HEK293 (cell line): ENCODE measurements at regions not wholly inside any gene's neighbourhood (a gene's known extent, or its start where the extent isn't known, plus 50 kb on each side); places are given as distances from the start of the nearest gene placed in this dataset.

Experiments
- CTCF ChIA-PET: fragments of 350-600 bp; formaldehyde crosslinking; extraction: SDS; loops from one replicate; lab custom pipeline; 2021; ENCODE audit warnings: antibody characterized with exemption; lab: Yijun Ruan, JAX
- POLR2A ChIA-PET: fragments of 300-600 bp; formaldehyde crosslinking; extraction: SDS; loops from one replicate; lab custom pipeline; 2020; ENCODE audit warnings: antibody characterized with exemption, inconsistent platforms; lab: Yijun Ruan, JAX
- H3K27ac ChIP-seq: fragments of 200-500 bp; sonication (Bioruptor generic); 2 replicates; pipeline ENCODE4 v1.5.1; 2014; ENCODE audit warnings: low read depth, low read length, control low read depth, inconsistent platforms; ENCODE audit errors: extremely low read depth
- H3K36me3 ChIP-seq, 2 experiments: fragments of 200-500 bp in 1 of 2; sonication (Bioruptor generic) in 1 of 2; 1 replicate in 1 of 2; 2 replicates in 1 of 2; pipeline ENCODE4 v1.5.1; 2014 to 2017; ENCODE audit warnings: inconsistent platforms in 2 of 2, low read length in 2 of 2; ENCODE audit not compliant: control insufficient read depth in 2 of 2, insufficient read depth in 1 of 2
- H3K4me1 ChIP-seq: fragments of 200-500 bp; sonication (Bioruptor generic); 2 replicates; pipeline ENCODE4 v1.5.1; 2014; ENCODE audit warnings: mild to moderate bottlenecking, low read length, inconsistent platforms; ENCODE audit not compliant: control insufficient read depth, insufficient read depth
- H3K4me3 ChIP-seq: 2 replicates; pipeline ENCODE4 v1.5.1; 2011; ENCODE audit warnings: low read depth, mild to moderate bottlenecking, control low read depth, low read length, moderate library complexity
- H3K9me3 ChIP-seq: fragments of 200-500 bp; sonication (Bioruptor generic); 2 replicates; pipeline ENCODE4 v1.5.1; 2014; ENCODE audit warnings: low read depth, low read length, inconsistent platforms; ENCODE audit not compliant: control insufficient read depth, insufficient read depth
- GLIS1 ChIP-seq: fragments of 450-650 bp; formaldehyde crosslinking; IDR thresholded peaks from 2 replicates; pipeline ENCODE4 v1.5.1; 2016; ENCODE audit warnings: missing biosample characterization, missing genetic modification characterization
- INSM2 ChIP-seq: fragments of 450-650 bp; formaldehyde crosslinking; IDR thresholded peaks from 2 replicates; pipeline ENCODE4 v1.5.1; 2016; ENCODE audit warnings: missing biosample characterization, missing genetic modification characterization
- KLF1 ChIP-seq: fragments of 450-650 bp; formaldehyde crosslinking; IDR thresholded peaks from 2 replicates; pipeline ENCODE4 v1.5.1; 2016; ENCODE audit warnings: missing biosample characterization, missing genetic modification characterization
- KLF8 ChIP-seq: fragments of 450-650 bp; formaldehyde crosslinking; IDR thresholded peaks from 2 replicates; pipeline ENCODE4 v1.5.1; 2016; ENCODE audit warnings: missing biosample characterization, missing genetic modification characterization
- PRDM2 ChIP-seq: fragments of 450-650 bp; formaldehyde crosslinking; IDR thresholded peaks from 2 replicates; pipeline ENCODE4 v1.5.1; 2016; ENCODE audit warnings: missing biosample characterization, missing genetic modification characterization, borderline replicate concordance
- SCRT2 ChIP-seq: fragments of 450-650 bp; formaldehyde crosslinking; IDR thresholded peaks from 2 replicates; pipeline ENCODE4 v1.5.1; 2016; ENCODE audit warnings: missing biosample characterization, missing genetic modification characterization
- ZBTB11 ChIP-seq: fragments of 450-650 bp; formaldehyde crosslinking; conservative IDR thresholded peaks from 2 replicates; pipeline ENCODE4 v1.5.1; 2016; ENCODE audit warnings: low read depth, missing biosample characterization, missing genetic modification characterization
- ZBTB7A ChIP-seq: fragments of 450-650 bp; formaldehyde crosslinking; IDR thresholded peaks from 2 replicates; pipeline ENCODE4 v1.5.1; 2016; ENCODE audit warnings: low read depth, missing biosample characterization, missing genetic modification characterization
- ZNF324 ChIP-seq: fragments of 450-650 bp; formaldehyde crosslinking; IDR thresholded peaks from 2 replicates; pipeline ENCODE4 v1.5.1; 2016; ENCODE audit warnings: missing biosample characterization, missing genetic modification characterization
- ZNF37A ChIP-seq: fragments of 450-650 bp; IDR thresholded peaks from 2 replicates; pipeline ENCODE4 v1.5.1; 2018; ENCODE audit warnings: missing biosample characterization, missing genetic modification characterization
- ZNF391 ChIP-seq: fragments of 450-650 bp; formaldehyde crosslinking; IDR thresholded peaks from 2 replicates; pipeline ENCODE4 v1.5.1; 2016; ENCODE audit warnings: low read depth, missing biosample characterization, missing genetic modification characterization, borderline replicate concordance
- ZNF423 ChIP-seq: fragments of 450-650 bp; formaldehyde crosslinking; IDR thresholded peaks from 2 replicates; pipeline ENCODE4 v1.5.1; 2016; ENCODE audit warnings: missing biosample characterization, missing genetic modification characterization
- ZNF521 ChIP-seq: fragments of 450-650 bp; formaldehyde crosslinking; IDR thresholded peaks from 2 replicates; pipeline ENCODE4 v1.5.1; 2017; ENCODE audit warnings: missing biosample characterization, mild to moderate bottlenecking, missing genetic modification characterization
- ZNF621 ChIP-seq: fragments of 450-650 bp; formaldehyde crosslinking; IDR thresholded peaks from 2 replicates; pipeline ENCODE4 v1.5.1; 2017; ENCODE audit warnings: missing biosample characterization, missing genetic modification characterization
- ZNF785 ChIP-seq: fragments of 450-650 bp; formaldehyde crosslinking; IDR thresholded peaks from 2 replicates; pipeline ENCODE4 v1.5.1; 2016; ENCODE audit warnings: missing biosample characterization, missing genetic modification characterization
- ZSCAN18 ChIP-seq: fragments of 450-650 bp; formaldehyde crosslinking; IDR thresholded peaks from 2 replicates; pipeline ENCODE4 v1.5.1; 2016; ENCODE audit warnings: missing biosample characterization, missing genetic modification characterization
- ZSCAN30 ChIP-seq: fragments of 450-650 bp; IDR thresholded peaks from 2 replicates; pipeline ENCODE4 v1.5.1; 2018; ENCODE audit warnings: missing biosample characterization, mild to moderate bottlenecking, missing genetic modification characterization, moderate library complexity

GRCh38 chr6:43974643-43975230, 152.5 kb downstream of the MRPL14 start:
- no peak overlapping the region for H3K27ac ChIP-seq
- H3K4me1 ChIP-seq: no peaks in the 10 kb centered on the region
- TF ChIP-seq ZNF423 (tag by site-specific recombination) (no peak), ZSCAN30 (tag by site-specific recombination) (no peak), ZBTB11 (tag by site-specific recombination) (no peak)
- CTCF ChIA-PET: interaction anchor here (0.9 to 1.6 kb wide), 3 partner anchors 21 to 196 kb away, joined by 3 to 5 read pairs (median 4); no protein-coding TSS in a partner anchor
- POLR2A ChIA-PET: interaction anchor here (0.6 kb wide), 1 partner anchor 259 kb away, joined by 4 read pairs; no protein-coding TSS in a partner anchor
- no peaks in the 10 kb centered on the region for H3K36me3 ChIP-seq
- no peaks in the 10 kb centered on the region for H3K9me3 ChIP-seq
- no peak overlapping the region for H3K4me3 ChIP-seq

GRCh38 chr6:43973357-43973756, 153.9 kb downstream of the MRPL14 start:
- POLR2A ChIA-PET: no interaction called here
- Histone ChIP-seq H3K4me3 (no peak overlapping the region), H3K27ac (no peak overlapping the region), H3K4me1 (no peaks in the 10 kb centered on the region), H3K9me3 (no peaks in the 10 kb centered on the region), H3K36me3 (no peaks in the 10 kb centered on the region)
- CTCF ChIA-PET: no interaction called here
- no peak for TF ChIP-seq ZSCAN18 (tag by site-specific recombination)
- TF ChIP-seq ZBTB7A (tag by site-specific recombination): no peak
- TF ChIP-seq SCRT2: no peak
- TF ChIP-seq GLIS1 (tag by site-specific recombination): peak; percentile 91

GRCh38 chr6:43972913-43973300, 154.3 kb downstream of the MRPL14 start:
- POLR2A ChIA-PET: interaction anchor here (0.6 kb wide), 1 partner anchor 1035 kb away, joined by 3 read pairs; no protein-coding TSS in a partner anchor
- H3K27ac ChIP-seq: no peak overlapping the region
- no peaks in the 10 kb centered on the region for H3K36me3 ChIP-seq
- CTCF ChIA-PET: interaction anchor here (1.4 kb wide), 1 partner anchor 102 kb away, joined by 4 read pairs; no protein-coding TSS in a partner anchor
- H3K4me3 ChIP-seq: no peak overlapping the region
- H3K4me1 ChIP-seq: no peaks in the 10 kb centered on the region
- H3K9me3 ChIP-seq: no peaks in the 10 kb centered on the region
- TF ChIP-seq KLF8 (tag by site-specific recombination) (no peak), ZNF785 (tag by site-specific recombination) (no peak), PRDM2 (no peak), ZNF324 (no peak), ZNF521 (no peak), ZNF391 (tag by site-specific recombination) (no peak), KLF1 (no peak), INSM2 (tag by site-specific recombination) (no peak), ZNF37A (tag by site-specific recombination) (no peak), ZNF621 (tag by site-specific recombination) (no peak)
